SK-N-SH (cell line): ENCODE measurements at regions not wholly inside any gene's neighbourhood (a gene's known extent, or its start where the extent isn't known, plus 50 kb on each side); places are given as distances from the start of the nearest gene placed in this dataset.

ENCODE experiments used
- EP300 ChIP-seq, 2 experiments: IDR thresholded peaks; 2 replicates each; pipeline versions ENCODE4 v1.4.0 to v1.6.1; 2012; ENCODE audit warnings: borderline replicate concordance in 1 of 2, low read depth in 1 of 2, low read length in 1 of 2
- RAD21 ChIP-seq: IDR thresholded peaks from 2 replicates; pipeline ENCODE4 v1.6.1; 2012; ENCODE audit warnings: mild to moderate bottlenecking, low read length
- YY1 ChIP-seq: IDR thresholded peaks from 2 replicates; pipeline ENCODE4 v1.4.0; 2012; ENCODE audit warnings: low read depth, mild to moderate bottlenecking
- TF ChIP-seq, protein P1 (sequence below): IDR thresholded peaks from 2 replicates; pipeline ENCODE4 v1.4.0; 2012; ENCODE audit warnings: low read depth, borderline replicate concordance
- TF ChIP-seq, protein P2 (sequence below): fragments of 150-350 bp; IDR thresholded peaks from 2 replicates; pipeline ENCODE4 v1.6.1; 2017; ENCODE audit warnings: antibody characterized with exemption, low read length, low read depth, borderline replicate concordance

DNA sequence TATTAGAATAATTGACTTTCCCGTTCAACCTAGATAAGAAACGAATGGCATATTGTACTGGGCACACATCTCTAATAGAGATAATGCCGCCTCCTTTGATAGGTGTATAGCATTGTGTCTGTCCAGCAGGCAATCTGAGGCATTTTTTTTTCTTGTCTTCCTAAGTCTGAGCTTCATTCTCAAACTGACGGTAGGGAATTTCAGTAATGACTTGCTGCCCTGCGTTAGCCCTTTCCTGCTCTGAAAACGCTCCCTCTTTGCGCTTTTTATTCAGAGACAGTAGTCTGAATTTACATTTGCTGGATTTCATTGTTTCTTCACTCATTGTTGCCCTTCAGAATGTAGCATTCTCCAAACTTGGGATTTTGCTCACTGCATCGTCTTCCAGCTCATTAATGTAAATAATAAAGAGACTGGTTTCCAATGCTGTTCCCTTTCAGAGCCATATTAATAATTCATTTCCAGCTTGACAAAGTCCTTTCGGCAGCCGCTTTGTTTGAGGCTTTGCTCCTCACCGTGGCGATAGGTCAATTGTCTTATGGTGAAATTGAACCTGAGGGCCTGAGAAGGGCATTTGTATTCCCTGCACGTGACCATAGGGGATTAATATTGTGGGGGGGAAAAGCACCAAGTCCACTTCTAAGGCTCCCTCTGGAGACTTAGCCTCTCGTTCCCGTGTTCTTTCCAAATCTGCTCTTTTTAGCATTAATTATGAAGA lies 412.1 kb downstream of the SMARCA1 start:
- TF ChIP-seq RAD21: no peak
- no peak for TF ChIP-seq YY1
- TF ChIP-seq EP300 (IDR thresholded peaks at IDR 0.05; ENCODE audit: borderline replicate concordance in 1 of 2, low read depth in 1 of 2, low read length in 1 of 2): no peak
- TF ChIP-seq, protein P1, sequence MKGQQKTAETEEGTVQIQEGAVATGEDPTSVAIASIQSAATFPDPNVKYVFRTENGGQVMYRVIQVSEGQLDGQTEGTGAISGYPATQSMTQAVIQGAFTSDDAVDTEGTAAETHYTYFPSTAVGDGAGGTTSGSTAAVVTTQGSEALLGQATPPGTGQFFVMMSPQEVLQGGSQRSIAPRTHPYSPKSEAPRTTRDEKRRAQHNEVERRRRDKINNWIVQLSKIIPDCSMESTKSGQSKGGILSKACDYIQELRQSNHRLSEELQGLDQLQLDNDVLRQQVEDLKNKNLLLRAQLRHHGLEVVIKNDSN: no peak
- TF ChIP-seq, protein P2, sequence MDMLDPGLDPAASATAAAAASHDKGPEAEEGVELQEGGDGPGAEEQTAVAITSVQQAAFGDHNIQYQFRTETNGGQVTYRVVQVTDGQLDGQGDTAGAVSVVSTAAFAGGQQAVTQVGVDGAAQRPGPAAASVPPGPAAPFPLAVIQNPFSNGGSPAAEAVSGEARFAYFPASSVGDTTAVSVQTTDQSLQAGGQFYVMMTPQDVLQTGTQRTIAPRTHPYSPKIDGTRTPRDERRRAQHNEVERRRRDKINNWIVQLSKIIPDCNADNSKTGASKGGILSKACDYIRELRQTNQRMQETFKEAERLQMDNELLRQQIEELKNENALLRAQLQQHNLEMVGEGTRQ: no peak
